ENCODE measurements at regions not wholly inside any gene's neighbourhood (a gene's known extent, or its start where the extent isn't known, plus 50 kb on each side); places are given as distances from the start of the nearest gene placed in this dataset.

DNA sequence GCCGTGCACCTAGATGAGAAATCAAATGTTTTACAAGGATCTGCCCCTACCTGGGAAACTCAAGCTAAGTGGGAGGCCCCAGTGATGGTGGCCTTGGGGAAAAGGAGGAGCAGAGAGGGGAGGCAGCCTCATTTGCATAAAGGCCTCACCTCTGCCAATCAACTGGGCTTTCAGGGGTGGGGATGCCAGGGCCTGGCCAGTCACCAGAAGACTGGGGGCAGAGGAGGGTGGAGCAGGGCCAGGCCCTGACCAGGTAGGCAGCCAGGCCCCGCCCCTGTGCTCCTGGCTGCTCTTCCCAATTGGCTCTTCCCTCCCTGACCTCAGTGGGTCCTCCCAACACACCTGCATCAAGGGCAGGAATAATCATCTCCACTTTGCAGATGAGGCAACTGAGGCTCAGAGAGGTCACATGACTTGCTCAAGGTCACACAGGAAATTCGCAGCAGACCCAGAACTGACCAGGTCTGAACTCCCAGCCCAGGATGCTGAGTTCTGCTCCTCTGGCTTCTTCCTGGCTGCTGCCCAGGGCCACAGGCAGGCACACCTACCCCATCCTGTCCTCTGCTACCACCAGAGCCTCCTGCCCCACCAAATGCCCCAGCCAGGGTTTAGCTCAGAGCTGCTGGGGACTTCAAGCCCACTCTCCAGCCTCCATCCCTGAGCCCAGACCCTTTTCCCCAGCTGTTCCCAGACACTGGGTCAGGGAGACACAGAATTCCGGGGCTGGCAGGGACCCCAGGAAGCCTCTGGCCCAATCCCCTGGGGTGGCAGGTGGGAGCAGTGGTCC is 677.9 kb downstream of the MATN1 start:
- no peak overlapping the region for H3K27ac Mint-ChIP-seq
- peaks cover 2 to 7% (median 4%) of the 10 kb centered on the region in 3 donors for H3K27me3 Mint-ChIP-seq (ENCODE audit: low read depth in 3 of 3)
- H3K36me3 Mint-ChIP-seq: no peaks in the 10 kb centered on the region
- H3K4me3 Mint-ChIP-seq: peak overlapping the region in 2 of 5 donors; percentile 20 to 36
- peaks cover 35 to 42% of the 10 kb centered on the region in 2 donors for H3K4me1 Mint-ChIP-seq
- no peaks in the 10 kb centered on the region for H3K9me3 Mint-ChIP-seq
- DNase-seq: no peak

DNA sequence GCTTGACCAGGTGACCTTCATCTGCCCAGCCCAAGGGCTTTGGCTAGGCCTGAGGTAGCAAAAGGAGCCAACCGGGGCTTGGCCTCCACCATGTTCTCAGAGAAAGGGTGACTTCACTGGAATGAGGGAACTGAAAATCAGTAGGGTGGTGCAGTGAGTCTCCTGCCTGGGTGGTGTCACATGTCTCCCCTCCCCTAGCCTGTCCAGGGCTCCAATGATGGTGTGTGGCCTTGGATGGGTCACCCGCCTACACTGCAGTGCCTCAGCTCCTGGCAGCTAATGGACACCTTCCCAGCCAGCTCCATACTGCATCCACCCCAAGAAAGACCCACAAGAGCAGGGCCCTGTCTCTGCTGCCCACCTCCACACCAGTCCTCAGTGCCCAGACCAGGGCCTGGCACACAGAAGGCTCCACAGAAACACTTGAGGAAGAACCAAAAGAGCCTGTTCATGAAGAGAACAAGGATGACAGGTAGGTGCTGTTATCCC is 678.7 kb downstream of the MATN1 start:
- peaks cover 0 to 5% (median 3%) of the 10 kb centered on the region in 3 donors for H3K27me3 Mint-ChIP-seq (ENCODE audit: low read depth in 3 of 3)
- H3K4me1 Mint-ChIP-seq: peaks cover 35 to 43% of the 10 kb centered on the region in 2 donors
- no peak overlapping the region for H3K27ac Mint-ChIP-seq
- no peak for DNase-seq
- H3K4me3 Mint-ChIP-seq: no peak overlapping the region
- H3K9me3 Mint-ChIP-seq: no peaks in the 10 kb centered on the region
- H3K36me3 Mint-ChIP-seq: no peaks in the 10 kb centered on the region

DNA sequence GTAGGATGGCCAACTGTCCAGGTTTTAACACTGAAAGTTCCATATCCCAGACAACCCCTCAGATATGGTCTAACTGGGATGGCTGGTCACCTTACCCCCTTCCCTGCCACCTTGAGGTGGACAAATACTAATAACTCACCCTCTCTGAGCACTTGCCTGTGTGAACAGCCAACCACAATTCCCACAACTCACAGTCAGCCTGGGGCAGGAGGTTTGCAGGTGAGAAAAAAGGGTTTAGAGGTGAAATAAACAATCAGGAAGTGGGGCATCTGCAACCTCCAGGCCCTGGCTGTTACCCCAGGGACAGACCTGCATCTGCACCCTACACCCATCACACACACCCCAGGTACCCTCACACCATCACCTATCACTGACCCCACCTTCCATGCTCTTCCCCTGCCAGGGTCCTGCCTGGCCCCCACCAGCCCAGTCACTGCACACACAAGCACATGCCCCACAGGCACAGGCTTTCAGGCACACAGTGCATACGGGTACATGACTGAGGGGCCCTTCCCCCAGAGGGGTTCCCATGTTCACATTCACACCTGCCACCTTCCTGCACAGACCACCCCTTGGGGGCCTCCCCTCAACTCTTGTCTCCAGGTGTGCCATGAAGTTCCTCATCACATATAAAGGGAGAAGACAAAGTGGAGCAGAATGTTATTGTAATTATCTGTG is 679.5 kb downstream of the MATN1 start:
- Mint-ChIP-seq H3K4me1 (peaks cover 35 to 44% of the 10 kb centered on the region in 2 donors), H3K27ac (peak overlapping the region; percentile 14 to 71 (median 36)), H3K27me3 (ENCODE audit: low read depth in 3 of 3) (peaks cover 4 to 5% (median 5%) of the 10 kb centered on the region in 3 donors), H3K4me3 (peak overlapping the region; percentile 63 to 74 (median 70)), H3K9me3 (no peaks in the 10 kb centered on the region), H3K36me3 (no peaks in the 10 kb centered on the region)
- peak; percentile 39 to 57 (median 54) for DNase-seq

DNA sequence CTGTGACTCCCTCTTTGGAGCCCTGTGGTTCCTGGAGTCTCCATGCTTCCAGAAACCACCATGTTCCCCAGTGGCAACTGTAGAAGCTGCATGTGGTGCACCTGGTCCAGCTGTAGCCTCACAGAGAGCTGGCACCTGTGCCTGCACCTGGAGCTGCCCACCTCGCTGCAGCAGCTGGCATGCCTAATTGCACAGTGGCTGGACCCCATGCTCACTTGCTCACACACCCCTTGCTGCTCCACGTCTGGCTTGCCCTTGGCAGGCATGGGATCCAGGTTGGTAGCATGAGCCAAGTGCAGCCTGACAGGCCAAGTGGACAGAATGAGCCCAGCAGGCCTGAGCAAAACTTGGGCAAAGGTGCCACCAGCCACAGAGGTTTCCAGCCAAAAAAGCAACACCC is 680.1 kb downstream of the MATN1 start:
- no peak for DNase-seq
- no peaks in the 10 kb centered on the region for H3K9me3 Mint-ChIP-seq
- H3K4me1 Mint-ChIP-seq: peaks cover 35 to 42% of the 10 kb centered on the region in 2 donors
- no peaks in the 10 kb centered on the region for H3K36me3 Mint-ChIP-seq
- H3K27me3 Mint-ChIP-seq (ENCODE audit: low read depth in 3 of 3): peaks cover 4 to 7% (median 7%) of the 10 kb centered on the region in 3 donors
- peak overlapping the region; percentile 63 to 74 (median 70) for H3K4me3 Mint-ChIP-seq
- H3K27ac Mint-ChIP-seq: peak overlapping the region in 2 of 6 donors; percentile 47 to 53

DNA sequence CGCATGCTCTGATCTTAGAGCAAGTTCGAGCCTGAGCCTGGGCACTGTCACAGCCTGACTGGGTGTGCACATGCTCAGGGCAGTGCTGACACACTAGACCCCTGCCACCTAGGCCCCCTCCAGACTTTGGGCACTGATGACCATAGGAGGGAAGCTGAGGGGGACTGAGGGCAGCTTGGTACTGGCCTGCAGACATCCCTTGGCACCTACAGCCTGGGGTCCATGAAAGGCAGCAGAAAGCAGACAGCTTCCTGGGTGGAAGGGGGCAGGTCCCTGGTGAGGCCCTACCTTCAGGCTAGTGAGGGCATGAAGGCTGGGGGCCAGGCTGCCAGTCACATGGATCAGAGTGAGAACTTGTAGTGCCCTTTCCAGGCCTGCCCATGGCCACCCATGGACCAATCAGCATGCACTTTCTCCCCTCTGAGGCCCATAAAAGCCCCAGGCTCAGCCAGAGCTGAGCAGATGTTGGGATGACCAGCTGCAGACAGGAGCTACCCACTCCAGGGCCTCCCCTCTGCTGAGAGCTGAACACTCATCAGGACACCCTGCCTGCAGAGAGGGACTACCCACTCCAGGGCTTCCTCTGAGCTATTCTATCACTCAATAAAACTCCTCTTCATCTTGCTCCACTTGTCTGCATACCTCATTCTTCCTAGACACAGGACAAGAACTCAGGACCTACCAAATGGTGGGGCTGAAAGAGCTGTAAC is 680.8 kb downstream of the MATN1 start:
- H3K4me1 Mint-ChIP-seq: peaks cover 35 to 40% of the 10 kb centered on the region in 2 donors
- no peaks in the 10 kb centered on the region for H3K36me3 Mint-ChIP-seq
- H3K9me3 Mint-ChIP-seq: no peaks in the 10 kb centered on the region
- H3K27ac Mint-ChIP-seq: no peak overlapping the region
- no peak for DNase-seq
- peaks cover 4 to 8% (median 7%) of the 10 kb centered on the region in 3 donors for H3K27me3 Mint-ChIP-seq (ENCODE audit: low read depth in 3 of 3)
- peak overlapping the region in 2 of 5 donors; percentile 4 to 58 for H3K4me3 Mint-ChIP-seq

DNA sequence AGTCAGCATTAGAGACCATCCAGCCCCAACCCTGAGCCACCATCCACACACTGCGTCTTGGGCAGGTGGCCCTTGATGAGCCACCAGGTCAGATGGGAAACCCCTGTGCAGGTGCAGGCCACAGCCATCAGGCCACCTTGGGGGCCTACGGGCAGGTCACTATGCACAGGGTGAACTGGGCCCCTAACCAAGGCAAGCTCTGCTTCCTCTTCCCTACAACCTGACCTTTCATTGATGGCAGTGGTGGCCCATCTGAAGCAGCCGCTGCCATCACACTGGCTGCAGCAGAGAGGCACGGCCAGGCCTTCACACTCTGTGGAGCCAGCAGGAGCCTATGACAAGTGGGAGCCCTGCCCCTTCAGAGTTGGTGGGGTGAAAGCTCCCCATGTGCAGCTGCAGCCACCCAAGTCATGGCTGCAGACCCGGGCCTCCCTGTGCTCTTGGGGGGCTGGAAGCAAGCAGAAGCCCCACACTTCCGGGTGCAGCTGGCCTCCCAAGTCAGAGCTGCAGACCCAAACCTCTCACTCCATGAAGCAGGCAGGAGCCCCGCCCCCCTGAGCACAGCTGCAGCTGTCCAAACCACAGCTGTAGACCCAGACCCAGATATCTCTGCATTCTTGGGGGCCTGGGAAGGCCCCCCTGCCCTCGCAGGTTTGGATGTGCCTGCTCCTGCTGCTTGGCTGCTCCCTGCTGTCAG is 681.5 kb downstream of the MATN1 start:
- peaks cover 4 to 8% (median 7%) of the 10 kb centered on the region in 3 donors for H3K27me3 Mint-ChIP-seq (ENCODE audit: low read depth in 3 of 3)
- H3K27ac Mint-ChIP-seq: peak overlapping the region in 1 of 6 donors; percentile 35
- H3K36me3 Mint-ChIP-seq: no peaks in the 10 kb centered on the region
- no peaks in the 10 kb centered on the region for H3K9me3 Mint-ChIP-seq
- peaks cover 35 to 40% of the 10 kb centered on the region in 2 donors for H3K4me1 Mint-ChIP-seq
- no peak for DNase-seq
- H3K4me3 Mint-ChIP-seq: peak overlapping the region; percentile 13 to 71 (median 26)

DNA sequence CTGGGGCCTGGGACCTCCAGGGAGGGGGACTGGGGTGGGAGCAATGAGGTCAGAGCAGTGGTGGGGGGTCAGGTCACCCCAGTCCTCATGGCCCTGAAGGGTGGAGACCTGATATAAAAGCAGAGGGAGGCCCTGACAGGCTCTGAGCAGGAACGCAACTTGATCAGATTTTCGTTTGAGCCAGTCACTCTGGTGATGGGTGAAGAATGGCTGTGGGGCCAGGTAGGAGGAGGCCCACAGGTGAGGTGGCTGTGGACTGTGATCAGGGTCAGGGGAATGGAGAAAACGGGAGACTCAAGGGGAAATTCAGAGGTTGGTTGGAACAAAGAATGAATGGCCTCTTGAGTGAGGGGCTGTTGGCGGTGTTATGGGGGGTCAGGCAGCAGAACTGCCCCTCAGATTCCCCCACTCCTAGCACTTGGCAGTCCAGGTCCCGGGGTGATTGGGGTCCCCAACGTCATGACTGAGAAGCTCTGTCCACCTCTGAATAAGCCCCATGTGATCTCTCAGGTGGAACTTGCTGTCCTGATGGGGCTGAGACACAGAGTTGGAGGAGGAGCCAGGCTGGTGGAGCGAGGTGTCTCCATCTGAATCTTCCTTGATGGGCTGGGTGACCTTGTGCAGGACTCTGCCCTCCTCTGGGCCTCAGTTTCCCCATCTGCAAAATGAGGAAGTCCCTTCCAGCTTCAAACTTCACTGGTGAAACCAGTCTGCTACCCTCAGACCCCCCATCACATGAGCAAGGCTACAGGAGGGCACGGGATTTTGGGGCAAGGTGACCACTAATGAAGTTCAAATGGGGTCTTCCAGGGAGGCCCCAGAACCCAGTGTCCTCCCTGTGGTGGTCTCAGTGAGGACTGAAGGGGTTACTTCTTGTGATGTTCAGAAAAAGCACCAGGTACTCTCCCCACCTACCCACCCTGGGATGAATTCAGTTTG is 683.0 kb downstream of the MATN1 start:
- Mint-ChIP-seq H3K4me1 (peaks cover 35 to 40% of the 10 kb centered on the region in 2 donors), H3K27ac (no peak overlapping the region), H3K36me3 (no peaks in the 10 kb centered on the region), H3K27me3 (ENCODE audit: low read depth in 3 of 3) (peaks cover 4 to 12% (median 7%) of the 10 kb centered on the region in 3 donors), H3K4me3 (peak overlapping the region in 1 of 5 donors; percentile 10), H3K9me3 (no peaks in the 10 kb centered on the region)
- no peak for DNase-seq

DNA sequence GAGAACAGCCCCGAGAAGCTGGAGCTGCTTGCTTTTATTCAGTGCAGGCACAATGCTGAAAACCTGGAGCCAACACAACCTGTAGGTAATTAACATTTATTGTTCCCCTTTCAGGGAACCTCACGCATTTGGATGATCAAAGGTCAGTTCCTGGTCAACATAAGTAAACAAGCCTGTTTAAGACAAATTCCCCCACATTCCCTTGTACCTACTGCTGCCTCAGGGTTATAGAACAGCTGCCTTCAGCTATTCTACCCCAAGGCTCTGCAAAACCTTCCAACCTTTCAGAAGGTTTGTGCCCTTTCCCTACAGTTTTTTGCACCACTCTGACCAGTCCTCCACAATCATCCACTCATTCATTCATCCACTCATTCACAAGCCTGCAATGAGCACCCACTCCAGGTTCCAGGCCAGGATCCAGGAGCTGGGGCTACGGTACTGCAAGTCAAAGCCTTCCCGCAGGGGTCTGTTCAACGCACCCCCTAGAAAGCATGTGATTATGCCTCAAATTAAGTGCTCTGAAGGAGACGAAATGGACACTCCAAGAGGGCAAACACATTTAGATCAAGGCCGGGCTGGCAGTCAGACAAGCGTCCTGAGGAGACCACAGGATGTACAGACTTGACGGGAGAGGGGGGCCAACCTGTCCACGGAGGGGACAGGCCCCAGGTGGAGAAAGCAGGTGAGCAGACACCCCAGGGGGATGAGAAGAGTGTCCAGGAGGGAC is 683.9 kb downstream of the MATN1 start:
- H3K27ac Mint-ChIP-seq: no peak overlapping the region
- no peak for DNase-seq
- H3K4me1 Mint-ChIP-seq: peaks cover 31 to 34% of the 10 kb centered on the region in 2 donors
- no peaks in the 10 kb centered on the region for H3K36me3 Mint-ChIP-seq
- H3K4me3 Mint-ChIP-seq: no peak overlapping the region
- peaks cover 4 to 12% (median 7%) of the 10 kb centered on the region in 3 donors for H3K27me3 Mint-ChIP-seq (ENCODE audit: low read depth in 3 of 3)
- no peaks in the 10 kb centered on the region for H3K9me3 Mint-ChIP-seq

DNA sequence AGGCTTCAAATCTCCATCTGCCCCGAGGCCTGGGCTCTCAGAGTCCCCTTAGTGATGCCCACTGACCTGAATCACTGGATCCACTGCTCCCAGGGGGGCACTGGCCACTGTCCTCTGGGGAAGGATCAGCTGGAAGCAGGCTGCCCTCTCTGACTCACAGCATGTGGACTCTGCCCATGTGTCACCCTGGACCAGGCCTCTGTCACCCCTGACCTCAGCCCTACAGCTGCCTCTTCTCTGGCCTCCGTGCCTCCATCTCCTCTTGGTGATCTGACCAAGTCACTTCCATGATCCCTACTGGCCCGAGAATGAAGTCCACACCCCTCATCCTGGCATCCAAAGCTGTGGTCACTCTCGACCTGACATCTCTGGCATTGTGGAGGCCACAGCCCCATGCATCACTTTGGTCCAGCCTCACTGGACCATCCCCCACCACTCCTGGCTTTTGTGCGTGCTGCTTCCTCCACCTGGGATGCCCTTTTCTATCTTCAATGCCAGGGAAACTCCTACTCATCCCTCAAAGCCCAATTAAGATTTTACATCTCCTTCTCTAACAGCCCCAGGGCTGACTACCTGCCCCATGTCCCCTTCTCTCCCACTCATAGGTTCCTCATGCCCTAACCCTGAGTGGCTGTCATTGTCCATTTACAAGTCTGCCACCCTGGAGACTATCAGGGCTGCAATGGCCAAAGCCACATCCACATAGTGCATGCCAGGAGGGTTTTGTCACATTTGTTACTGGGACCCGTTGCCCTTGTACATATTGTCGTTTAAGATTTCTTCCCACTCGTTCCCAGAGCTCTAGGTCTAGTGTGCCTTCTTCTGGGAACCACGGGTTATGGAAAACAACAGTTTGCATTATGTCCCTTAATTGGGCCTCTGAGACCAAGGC is 685.0 kb downstream of the MATN1 start:
- Mint-ChIP-seq H3K27me3 (ENCODE audit: low read depth in 3 of 3) (peaks cover 4 to 9% (median 6%) of the 10 kb centered on the region in 3 donors), H3K36me3 (no peaks in the 10 kb centered on the region), H3K4me1 (peaks cover 19 to 22% of the 10 kb centered on the region in 2 donors), H3K27ac (peak overlapping the region in 1 of 6 donors; percentile 35), H3K9me3 (peaks cover 0 to under 1% (median 0%) of the 10 kb centered on the region in 6 donors), H3K4me3 (no peak overlapping the region)
- no peak for DNase-seq

DNA sequence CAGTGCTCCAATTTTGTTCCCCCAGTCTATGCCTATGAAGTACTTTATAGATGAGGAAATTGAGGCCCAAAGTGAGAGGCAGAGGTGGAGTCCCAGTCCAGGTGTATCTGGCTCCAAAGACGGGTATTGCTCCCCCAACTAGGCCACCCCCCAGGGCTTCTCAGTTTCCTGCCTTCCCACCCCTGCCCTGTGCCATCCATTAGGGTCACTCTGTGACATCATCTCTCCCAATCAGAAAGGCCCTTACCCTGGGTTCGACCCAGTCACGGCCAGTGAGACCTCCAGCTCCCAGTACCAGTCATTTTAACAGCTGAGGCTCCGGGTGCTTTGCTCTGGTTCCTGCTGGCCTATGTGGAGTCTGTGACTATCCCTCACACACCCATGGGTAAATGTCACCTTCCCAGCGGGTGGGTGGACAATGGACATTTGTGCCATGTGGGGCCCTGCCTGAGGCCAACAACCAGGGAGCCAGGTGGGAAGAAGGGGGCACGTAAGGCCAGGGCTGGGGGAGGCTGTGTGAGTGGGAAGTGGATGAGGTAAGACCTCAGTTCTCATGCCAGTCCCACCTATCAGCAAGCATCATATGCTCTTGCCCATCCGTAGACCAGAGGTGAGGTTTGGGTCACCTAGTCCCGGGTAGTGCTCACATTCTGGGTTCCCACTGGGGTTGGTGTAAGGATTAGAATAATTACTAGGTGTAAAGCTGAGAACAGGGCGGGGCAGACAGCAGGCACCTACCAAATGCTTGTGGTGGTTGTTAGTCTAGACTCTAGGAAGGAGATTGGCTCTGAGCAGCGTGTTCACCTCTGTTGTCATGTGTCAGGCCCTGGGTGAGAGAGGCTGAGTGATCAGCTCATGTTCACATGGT is 685.9 kb downstream of the MATN1 start:
- H3K27me3 Mint-ChIP-seq (ENCODE audit: low read depth in 3 of 3): peaks cover 4 to 9% (median 5%) of the 10 kb centered on the region in 3 donors
- H3K9me3 Mint-ChIP-seq: peaks cover 0 to 3% (median 0%) of the 10 kb centered on the region in 6 donors
- H3K4me3 Mint-ChIP-seq: no peak overlapping the region
- H3K4me1 Mint-ChIP-seq: peaks cover 12 to 15% of the 10 kb centered on the region in 2 donors
- no peak for DNase-seq
- H3K36me3 Mint-ChIP-seq: peaks cover 0 to 3% (median 0%) of the 10 kb centered on the region in 3 donors
- H3K27ac Mint-ChIP-seq: no peak overlapping the region

Measured in immature natural killer cell (primary cell).